Epithelial cell of prostate (primary cell): ENCODE measurements at regions not wholly inside any gene's neighbourhood (a gene's known extent, or its start where the extent isn't known, plus 50 kb on each side); places are given as distances from the start of the nearest gene placed in this dataset.

Experiments used
- DNase-seq: peaks from one replicate; pipeline ENCODE4 v3.0.0-alpha.2; 2011; ENCODE audit warnings: low read depth, low spot score
- H3K27ac ChIP-seq: fragments of 450-650 bp; 2 replicates; pipeline ENCODE4 v1.5.1; 2017; ENCODE audit warnings: mild to moderate bottlenecking

DNA sequence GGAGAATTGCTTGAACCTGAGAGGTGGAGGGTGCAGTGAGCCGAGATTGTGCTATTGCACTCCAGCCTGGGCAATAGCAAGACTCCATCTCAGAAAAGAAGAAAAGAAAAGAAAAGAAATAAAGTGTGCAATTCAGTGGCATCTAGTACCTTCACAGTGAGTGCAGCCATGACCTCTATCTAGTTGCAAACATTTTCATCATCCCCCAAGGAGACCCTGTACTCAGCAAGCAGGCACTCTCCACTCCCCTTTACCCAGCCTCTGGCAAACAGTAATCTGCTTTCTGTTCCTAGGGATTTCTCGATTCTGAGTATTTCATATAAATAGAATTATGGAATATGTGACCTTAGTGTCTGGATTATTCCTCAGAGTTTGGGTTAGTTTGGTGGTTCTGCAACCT is 130.4 kb upstream of the ARL4C start:
- DNase-seq: no peak
- no peak overlapping the region for H3K27ac ChIP-seq

DNA sequence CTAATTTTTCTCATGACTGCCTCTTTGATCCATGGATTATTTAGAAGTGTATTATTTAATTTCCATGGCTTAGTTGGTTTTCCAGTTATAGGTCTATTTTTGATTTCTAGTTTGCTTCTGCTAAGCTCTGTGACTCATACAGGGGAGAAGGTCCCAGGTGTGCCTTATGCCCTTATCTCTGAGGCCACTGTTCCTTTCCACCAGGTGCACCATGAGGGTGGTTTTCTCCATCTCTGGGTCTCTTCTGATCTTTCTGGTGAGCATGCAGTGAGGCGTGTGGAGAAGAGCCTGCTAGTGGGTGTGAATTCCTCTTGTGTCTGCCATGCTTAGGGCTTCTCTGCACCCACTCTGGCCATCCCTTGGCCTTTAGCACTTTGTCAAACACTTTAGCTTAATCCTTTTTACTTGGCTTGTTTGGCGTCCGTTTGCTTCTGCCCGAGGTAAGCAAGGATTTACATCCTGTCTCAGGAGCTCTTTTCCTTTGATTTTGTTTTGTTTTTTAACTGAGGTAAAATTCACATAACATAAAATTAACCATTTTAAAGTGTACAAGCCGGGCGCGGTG is 129.8 kb upstream of the ARL4C start:
- DNase-seq: no peak
- H3K27ac ChIP-seq: no peak overlapping the region

DNA sequence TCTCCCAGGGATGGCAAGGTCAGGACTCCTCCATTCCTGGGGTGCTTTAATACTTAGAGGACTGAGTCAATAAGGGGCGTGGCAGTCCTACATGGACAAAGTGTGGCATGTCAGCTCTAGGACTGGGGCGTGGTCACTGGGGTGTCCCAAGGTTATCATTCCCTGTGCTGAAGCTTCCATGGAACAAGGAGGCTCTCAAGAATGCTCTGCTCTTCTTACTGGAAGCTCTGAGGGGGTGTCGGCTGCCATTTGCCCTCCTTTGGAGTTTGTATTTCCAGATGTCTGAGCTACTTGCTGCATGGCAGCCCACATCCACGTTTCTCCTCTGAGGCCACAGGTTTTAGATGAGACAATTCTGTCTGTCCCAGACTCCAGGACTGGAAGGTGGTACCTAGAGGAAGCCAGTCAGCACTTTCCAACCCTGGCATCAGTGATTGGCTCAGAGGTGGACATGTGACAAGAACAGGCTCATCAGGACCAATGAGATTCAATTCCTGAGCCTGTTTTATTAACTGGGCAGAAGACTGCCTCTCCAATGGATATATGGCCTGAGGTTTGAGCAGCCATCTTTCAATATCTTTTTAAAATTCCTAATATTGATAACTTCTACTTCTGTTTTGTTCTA is 128.9 kb upstream of the ARL4C start:
- no peak for DNase-seq

DNA sequence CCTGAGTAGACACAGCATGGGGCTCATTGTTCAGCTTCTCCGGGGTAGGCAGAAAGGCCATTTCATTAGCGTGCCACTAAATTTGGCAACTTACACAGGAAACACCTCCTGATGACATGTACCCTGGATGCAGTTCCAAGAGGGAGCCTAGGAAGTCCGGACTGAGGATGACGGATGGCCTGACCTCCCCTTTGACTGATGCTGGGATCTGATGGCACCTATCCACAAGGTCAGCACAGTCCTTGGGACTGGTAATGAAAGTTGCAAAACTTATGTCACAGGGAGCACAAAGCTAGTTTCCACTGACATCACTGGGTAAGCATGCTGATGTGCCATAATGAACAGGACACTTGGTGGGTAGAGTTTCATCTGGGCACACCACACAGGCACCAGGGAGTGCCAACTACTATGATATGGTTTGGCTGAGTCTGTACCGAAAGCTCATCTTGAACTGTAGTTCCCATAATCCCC is 126.7 kb upstream of the ARL4C start:
- DNase-seq: no peak
- no peak overlapping the region for H3K27ac ChIP-seq

More for the DNA sequence above, 128.9 kb upstream of the ARL4C start:
- no peak overlapping the region for H3K27ac ChIP-seq

DNA sequence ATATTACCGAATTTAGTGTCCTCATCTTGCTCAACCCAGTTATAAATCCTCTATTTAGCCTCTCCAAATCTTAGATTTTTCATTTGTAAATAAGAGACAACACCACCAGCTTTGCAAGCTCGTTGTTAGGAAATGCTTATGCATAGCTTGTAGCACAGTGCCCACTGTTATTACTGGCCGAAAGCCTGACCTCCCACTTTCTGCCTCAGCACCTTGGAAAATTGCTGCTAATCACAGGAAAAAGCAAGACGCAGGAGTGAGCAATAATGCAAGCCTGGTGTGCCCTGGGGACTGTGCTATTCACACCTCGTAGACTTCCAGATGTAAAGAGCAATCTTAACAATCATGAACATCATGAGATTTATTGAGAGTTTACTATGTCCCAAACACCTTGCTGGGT is 124.2 kb upstream of the ARL4C start:
- DNase-seq: no peak
- H3K27ac ChIP-seq: no peak overlapping the region

DNA sequence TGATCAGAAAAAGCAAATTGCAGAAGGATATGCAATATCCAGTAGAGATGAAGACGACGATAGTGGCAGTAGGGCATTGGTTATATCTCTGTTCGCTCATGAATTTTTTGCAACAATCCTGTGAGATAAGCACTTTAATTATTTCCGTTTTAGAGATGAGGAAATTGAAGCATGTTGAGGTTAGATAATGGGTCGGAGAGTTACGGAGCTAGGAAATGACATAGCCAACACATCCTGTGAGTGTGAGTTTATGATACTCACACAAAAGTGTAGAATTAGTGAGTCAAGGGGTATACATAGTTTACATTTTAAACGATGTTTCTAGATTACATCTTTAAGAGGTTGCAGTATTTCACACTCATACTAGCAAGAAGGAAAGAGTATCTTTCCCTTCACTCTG is 123.1 kb upstream of the ARL4C start:
- no peak overlapping the region for H3K27ac ChIP-seq

DNA sequence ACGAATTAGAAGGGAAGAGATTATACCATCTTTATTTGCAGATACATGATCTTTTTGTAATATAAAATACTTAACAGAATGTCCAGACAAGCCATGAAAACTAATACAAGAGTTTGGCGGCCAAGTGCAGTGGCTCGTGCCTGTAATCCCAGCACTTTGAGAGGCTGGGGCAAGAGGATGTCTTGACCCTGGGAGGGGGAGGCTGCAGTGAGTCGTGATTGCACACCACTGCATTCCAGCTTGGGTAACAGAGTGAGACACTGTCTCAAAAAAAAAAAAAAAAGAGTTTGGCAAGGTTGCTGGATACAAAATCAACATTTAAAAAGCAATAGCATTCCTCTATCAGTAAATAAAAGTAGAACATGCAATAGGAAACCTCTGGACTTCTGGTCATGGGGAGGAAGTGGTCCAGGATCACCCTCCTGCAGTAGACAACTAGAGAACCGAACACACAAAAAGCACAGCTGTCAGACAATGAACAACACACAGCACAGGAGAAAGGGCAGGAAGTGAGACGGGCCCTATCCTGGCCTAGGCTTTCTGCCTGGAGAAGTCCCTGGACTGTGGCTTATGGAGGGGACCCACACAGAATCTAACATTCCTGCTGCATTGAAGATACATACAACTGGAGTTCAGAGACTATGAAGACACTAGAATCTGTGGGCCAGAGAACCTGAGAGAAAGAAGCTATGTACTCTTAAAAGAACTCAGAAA is 118.9 kb upstream of the ARL4C start:
- no peak overlapping the region for H3K27ac ChIP-seq
- DNase-seq: no peak

More for the DNA sequence above, 123.1 kb upstream of the ARL4C start:
- DNase-seq: no peak

DNA sequence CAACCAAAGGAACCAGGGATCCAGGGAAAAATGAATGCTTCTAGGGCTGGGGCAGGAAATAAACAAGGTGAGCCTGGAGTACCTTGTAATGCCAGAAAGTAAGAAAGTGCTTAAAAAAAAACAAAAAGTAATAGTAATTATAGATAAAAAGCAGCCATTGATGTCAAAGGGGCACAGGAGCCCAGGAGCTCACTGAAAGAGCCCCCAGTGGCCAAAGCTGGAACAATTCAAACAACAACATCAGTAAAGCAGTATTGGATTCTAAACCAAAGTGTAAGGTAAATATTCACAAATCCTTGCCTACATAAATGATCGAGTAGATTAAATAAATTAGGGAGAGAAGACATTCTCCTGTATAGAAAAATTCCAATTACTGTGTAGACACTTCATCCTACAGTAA is 114.3 kb upstream of the ARL4C start:
- DNase-seq: no peak
- no peak overlapping the region for H3K27ac ChIP-seq

DNA sequence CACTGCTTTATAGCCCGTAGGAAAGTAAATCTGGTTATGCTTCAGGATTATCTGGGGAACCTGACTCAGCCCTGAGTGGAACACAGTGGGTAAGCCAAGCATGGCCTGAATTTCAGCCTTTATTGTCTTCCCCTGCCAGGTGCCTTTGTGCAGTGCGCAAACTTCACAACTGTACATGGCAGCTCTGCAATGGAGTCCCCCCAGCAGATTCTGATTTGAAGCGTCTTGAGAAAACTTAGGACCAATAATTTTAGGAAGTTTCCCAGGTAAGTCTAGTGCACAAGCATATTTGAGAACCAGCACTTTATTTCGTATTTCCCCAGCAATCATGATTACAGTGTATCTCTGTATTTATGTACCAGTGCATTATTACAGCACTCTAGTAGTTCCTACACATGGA is 112.1 kb upstream of the ARL4C start:
- no peak for DNase-seq
- no peak overlapping the region for H3K27ac ChIP-seq

DNA sequence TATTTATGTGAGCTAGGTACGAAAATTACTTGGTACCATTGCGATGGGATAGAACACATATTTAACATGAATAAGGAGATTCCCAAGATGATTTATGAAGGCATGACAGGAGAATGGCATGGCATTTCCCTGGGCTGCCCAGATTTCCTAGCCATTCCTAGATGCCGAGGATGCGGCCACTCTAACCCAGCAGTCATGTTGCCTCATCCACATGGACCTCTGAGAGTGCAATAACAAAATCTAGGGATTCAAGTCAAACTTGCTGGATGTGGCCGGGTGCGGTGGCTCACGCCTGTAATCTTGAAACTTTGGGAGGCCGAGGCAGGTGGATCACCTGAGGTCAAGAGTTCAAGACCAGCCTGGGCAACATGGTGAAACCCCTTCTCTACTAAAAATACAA is 110.8 kb upstream of the ARL4C start:
- H3K27ac ChIP-seq: no peak overlapping the region
- no peak for DNase-seq

DNA sequence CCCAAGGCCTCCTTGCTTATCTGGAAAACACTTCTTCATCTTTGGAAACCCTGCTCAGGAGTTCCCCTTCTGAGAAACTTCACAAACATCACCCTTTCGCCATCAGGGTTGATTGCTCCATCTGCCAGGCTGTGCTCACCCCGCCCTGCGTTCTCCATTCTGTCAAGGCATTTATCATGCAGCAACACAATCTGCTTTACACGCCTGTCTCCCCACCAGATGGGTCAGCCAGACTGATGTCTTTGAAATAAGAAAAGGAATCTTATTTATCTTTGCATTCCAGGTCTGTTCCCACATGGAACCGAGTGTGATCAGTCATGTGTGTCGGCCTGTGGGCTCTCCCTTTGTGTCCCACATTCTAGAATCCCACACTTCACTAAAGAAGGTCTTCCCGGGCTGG is 110.0 kb upstream of the ARL4C start:
- no peak overlapping the region for H3K27ac ChIP-seq
- no peak for DNase-seq

DNA sequence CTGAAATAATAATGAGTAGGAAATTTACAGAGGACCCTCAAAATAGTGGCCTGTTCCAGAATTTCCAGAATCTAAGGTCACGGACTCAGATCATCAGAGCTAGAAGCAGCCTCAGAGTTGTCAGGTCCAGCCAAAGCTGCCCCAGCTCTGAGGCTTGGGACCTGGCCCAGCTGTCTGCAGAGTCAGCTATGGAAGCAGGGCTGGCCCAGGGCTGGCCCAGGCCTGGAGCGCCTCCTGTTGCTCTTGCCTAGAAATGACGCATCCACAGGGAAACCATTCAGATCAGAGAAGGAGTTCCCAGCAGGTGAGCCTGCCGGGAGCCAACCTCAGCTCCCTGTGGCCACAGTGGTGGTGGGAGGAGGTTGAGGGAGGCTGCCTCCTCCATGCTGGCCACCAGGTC is 106.7 kb upstream of the ARL4C start:
- H3K27ac ChIP-seq: no peak overlapping the region
- DNase-seq: no peak

DNA sequence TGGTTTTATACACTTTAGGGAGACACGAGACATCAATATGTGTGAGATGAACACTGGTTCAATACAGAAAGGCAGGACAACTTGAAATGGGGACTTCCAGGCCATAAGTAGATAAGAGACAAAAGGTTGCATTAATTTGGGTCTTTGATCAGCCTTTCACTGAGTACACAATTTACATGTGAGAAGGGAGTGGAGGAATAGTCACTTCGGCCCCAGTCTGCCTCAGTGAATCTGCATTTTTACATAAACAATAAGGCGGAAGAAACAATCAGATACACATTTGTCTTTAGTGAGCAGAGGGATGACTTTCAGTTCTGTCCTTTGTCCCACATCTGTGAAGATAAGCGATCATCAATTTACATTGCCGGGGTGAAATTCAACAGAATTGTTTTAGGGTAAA is 104.3 kb upstream of the ARL4C start:
- no peak for DNase-seq
- H3K27ac ChIP-seq: no peak overlapping the region

DNA sequence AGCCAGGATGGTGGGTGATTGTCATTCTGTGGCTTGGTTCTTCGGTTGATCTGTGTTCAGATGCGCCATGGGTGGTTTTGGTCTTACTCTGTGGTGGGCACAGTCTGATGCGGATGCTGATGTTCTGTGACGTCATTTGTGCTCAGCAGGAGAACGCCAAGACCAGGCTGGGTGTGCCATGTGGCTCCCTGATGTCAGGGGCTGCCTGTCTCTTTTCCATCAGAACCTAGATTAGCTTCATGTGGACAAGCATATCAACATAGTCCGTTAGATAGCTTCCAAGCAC is 100.6 kb upstream of the ARL4C start:
- no peak overlapping the region for H3K27ac ChIP-seq

DNA sequence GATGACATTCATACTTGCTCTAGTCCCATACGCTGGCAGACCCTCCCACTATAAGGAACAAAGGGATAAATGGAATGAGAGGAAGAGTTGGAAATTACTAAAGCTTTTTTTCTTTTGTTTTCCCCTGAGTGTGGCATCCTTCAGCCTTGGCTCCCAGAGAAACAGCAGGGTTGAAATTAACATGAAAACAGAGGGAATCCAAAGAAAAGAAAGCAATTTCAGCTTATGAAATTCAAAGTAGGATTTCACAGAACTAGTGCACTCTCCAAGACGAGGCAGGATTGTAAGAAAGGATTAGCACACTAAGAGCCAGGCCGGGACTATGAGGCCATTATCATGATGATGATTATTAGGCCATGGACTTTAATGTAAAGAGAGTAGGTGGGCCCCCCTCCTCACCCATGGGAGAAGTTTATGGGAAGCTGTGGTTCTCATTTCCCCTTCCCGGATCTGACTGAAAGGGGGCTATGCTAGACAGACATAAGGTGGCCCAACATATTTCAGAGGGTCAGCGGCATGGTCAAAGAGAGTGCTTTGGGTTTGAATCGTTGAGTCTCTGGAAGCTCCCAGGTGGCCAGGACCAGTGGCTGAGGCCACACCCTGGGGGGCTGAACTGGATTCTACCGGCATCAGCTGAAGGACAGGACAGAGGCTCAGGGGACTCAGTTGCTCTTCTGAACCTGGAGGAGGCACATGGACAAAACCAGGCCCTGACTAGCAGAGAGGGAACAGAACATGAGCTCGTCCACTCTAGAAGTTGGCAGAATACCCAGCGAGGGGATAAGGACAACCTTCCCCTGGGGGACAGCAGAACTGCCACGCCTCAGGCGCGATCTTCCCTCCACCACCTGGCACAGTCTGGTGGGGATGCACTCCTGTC is 100.1 kb upstream of the ARL4C start:
- no peak overlapping the region for H3K27ac ChIP-seq
- DNase-seq: no peak

More for the DNA sequence above, 100.6 kb upstream of the ARL4C start:
- DNase-seq: no peak

DNA sequence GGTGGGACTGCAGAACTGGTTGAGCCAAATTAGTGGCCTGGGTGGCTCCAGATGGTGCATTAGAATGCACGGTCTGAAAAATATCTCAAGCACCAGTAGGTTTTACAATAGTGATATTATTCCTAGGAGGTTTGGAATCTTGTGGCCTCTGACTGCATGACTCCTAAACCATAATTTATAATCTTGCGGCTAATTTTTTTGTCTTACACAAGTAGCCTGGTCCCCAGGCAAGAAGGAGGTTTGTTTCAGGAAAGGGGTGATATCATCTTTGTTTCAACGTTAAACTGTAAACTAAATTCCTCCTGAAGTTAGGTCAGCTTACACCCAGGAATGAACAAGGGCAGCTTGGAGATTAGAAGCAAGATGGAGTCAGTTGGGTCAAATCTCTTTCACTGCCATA is 98.9 kb upstream of the ARL4C start:
- no peak overlapping the region for H3K27ac ChIP-seq
- DNase-seq: no peak

DNA sequence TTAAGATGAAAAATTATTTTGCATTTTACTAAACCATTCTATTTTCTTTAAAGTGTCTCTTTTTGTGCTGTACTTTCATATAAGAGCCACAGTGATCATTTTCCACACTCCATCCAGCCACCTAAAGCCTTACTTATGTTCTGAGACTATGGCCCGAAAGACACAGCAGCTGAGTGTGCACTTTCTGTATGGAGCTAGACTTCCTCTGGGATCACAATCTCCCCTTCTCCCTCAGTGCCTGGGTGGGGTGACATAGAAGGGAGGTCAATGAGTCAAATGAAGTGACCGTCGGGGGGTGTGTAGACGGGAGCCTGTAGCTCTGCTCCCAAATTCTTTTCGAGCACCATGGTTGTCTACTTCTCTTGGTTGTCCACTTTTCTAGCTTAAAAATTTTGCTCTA is 97.8 kb upstream of the ARL4C start:
- H3K27ac ChIP-seq: no peak overlapping the region
- no peak for DNase-seq

DNA sequence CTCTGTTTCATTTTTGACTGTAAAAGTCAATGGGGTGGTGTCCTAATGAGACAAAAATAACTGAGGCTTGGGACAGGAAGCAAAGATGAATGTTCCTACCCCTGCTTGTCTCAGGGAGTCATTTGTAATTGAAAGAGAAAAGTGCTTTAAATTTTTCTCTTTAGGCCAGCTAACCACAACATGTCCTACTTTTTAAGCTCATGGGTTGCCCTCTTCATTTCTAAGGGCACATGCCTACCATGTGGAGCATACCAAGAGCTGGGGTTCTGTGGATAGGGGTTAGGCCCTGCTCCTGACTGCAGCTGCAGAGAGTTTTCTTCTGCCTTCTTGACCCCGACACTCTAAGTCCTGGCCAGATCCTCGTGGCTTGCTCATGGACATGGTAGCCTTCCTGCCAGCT is 96.8 kb upstream of the ARL4C start:
- DNase-seq: no peak
- H3K27ac ChIP-seq: no peak overlapping the region

DNA sequence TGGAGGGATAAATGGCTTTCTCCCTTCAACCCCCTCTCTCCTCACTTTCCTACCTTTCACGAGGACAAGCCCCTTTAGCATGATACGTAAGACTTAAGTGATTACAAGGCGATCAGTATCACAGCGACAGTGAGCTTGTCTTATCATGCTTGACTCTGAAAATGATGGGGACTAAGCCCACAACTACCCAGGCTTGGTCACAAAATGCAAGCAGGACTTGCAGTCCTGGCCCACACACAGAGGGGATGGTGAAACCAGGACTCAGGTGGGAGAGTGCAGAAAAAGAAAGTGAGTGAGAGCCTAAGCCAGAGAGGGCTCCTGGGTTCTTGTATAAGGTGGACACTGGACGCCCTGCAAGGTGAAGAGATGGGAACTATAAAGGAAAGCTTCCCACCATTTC is 95.7 kb upstream of the ARL4C start:
- no peak overlapping the region for H3K27ac ChIP-seq
- no peak for DNase-seq

DNA sequence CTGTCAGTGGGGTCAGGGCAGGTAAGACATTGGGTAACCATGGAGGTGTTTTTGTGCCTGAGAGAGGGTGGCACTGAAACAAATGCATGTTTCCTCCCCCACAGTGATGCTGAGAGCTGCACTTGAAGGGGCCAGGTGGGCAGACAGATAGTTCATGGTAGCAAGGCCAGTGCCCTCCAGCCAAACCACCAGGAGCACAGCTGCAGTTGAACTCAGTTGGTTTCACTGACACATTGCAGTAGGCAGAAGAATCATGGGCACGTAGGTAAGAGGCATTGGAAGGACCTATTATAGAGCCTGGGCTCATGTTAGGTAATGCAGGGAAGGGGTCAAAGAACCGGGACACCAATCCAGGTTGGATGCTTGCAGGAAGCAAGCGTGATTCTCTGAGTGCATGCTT is 93.2 kb upstream of the ARL4C start:
- no peak overlapping the region for H3K27ac ChIP-seq
- DNase-seq: no peak

DNA sequence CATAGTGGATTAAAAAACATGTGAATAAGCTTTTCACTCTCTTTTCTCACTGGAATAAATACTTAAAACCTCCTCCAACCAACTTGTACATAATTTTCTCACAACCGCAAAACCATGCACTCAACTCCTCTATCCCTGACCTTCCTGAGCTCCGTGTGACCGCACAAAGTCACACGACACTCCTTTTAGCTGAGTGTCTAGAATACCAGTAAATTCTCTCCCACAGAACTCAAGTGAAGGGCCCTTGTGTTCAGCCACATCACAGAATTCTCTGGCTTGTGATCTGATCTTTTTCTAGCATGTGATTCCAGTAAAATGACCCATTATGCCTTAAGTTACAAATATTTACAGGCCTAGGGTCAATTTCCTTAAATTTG is 91.2 kb upstream of the ARL4C start:
- H3K27ac ChIP-seq: no peak overlapping the region
- no peak for DNase-seq
